Panc1 (cell line): ENCODE measurements at regions not wholly inside any gene's neighbourhood (a gene's known extent, or its start where the extent isn't known, plus 50 kb on each side); places are given as distances from the start of the nearest gene placed in this dataset.

ENCODE experiments used
- POLR2AphosphoS5 ChIP-seq: IDR thresholded peaks from 2 replicates; pipeline ENCODE4 v1.6.1; 2012; ENCODE audit warnings: mild to moderate bottlenecking, low read depth, low read length, moderate library complexity
- SIN3A ChIP-seq: IDR thresholded peaks from 2 replicates; pipeline ENCODE4 v1.6.1; 2012; ENCODE audit warnings: low read depth, mild to moderate bottlenecking, low read length, moderate library complexity, borderline replicate concordance; ENCODE audit not compliant: insufficient read depth
- TF ChIP-seq, protein P1 (sequence below): fragments of 450-650 bp; IDR thresholded peaks from 2 replicates; pipeline ENCODE4 v1.5.1; 2017; ENCODE audit warnings: mild to moderate bottlenecking
- TF ChIP-seq, protein P2 (sequence below), 2 experiments: IDR thresholded peaks; 2 replicates each; pipeline ENCODE4 v1.6.1; 2011 to 2012; ENCODE audit warnings: low read depth in 2 of 2, control low read depth in 1 of 2, low read length in 1 of 2, mild to moderate bottlenecking in 1 of 2, moderate library complexity in 1 of 2; ENCODE audit not compliant: insufficient read depth in 1 of 2

DNA sequence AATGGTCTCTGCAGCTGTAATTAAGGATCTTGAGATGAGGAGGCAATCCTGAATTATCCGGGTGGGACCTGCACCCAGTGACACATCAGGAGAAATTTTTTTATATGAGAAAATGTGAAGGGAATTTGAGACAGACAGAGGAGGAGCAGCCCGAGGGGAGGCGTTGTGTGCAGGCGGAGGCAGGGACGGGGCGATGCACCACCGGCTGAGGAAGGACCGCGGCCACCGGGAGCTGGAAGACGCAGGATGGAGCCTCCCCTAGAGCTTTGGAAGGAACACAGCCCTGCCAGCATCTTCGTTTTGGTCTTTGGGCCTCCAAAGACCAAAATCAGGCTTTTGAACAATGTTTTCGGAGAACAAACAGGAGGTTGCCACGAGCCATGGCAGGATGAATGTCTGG lies 85.0 kb upstream of the ADRA2C start:
- TF ChIP-seq SIN3A (no peak), POLR2AphosphoS5 (no peak)
- TF ChIP-seq, protein P1, sequence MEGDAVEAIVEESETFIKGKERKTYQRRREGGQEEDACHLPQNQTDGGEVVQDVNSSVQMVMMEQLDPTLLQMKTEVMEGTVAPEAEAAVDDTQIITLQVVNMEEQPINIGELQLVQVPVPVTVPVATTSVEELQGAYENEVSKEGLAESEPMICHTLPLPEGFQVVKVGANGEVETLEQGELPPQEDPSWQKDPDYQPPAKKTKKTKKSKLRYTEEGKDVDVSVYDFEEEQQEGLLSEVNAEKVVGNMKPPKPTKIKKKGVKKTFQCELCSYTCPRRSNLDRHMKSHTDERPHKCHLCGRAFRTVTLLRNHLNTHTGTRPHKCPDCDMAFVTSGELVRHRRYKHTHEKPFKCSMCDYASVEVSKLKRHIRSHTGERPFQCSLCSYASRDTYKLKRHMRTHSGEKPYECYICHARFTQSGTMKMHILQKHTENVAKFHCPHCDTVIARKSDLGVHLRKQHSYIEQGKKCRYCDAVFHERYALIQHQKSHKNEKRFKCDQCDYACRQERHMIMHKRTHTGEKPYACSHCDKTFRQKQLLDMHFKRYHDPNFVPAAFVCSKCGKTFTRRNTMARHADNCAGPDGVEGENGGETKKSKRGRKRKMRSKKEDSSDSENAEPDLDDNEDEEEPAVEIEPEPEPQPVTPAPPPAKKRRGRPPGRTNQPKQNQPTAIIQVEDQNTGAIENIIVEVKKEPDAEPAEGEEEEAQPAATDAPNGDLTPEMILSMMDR: no peak
- TF ChIP-seq, protein P2, sequence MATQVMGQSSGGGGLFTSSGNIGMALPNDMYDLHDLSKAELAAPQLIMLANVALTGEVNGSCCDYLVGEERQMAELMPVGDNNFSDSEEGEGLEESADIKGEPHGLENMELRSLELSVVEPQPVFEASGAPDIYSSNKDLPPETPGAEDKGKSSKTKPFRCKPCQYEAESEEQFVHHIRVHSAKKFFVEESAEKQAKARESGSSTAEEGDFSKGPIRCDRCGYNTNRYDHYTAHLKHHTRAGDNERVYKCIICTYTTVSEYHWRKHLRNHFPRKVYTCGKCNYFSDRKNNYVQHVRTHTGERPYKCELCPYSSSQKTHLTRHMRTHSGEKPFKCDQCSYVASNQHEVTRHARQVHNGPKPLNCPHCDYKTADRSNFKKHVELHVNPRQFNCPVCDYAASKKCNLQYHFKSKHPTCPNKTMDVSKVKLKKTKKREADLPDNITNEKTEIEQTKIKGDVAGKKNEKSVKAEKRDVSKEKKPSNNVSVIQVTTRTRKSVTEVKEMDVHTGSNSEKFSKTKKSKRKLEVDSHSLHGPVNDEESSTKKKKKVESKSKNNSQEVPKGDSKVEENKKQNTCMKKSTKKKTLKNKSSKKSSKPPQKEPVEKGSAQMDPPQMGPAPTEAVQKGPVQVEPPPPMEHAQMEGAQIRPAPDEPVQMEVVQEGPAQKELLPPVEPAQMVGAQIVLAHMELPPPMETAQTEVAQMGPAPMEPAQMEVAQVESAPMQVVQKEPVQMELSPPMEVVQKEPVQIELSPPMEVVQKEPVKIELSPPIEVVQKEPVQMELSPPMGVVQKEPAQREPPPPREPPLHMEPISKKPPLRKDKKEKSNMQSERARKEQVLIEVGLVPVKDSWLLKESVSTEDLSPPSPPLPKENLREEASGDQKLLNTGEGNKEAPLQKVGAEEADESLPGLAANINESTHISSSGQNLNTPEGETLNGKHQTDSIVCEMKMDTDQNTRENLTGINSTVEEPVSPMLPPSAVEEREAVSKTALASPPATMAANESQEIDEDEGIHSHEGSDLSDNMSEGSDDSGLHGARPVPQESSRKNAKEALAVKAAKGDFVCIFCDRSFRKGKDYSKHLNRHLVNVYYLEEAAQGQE (IDR thresholded peaks at IDR 0.05; ENCODE audit: insufficient read depth in 1 of 2, low read depth in 2 of 2, low read length in 1 of 2): no peak
